Activated naive CD8-positive, alpha-beta T cell treated with anti-CD3 and anti-CD28 coated beads, Interleukin-2, amount 50 U/mL, for 24 hours (primary cell): ENCODE measurements at regions not wholly inside any gene's neighbourhood (a gene's known extent, or its start where the extent isn't known, plus 50 kb on each side); places are given as distances from the start of the nearest gene placed in this dataset.

Source experiments
- ATAC-seq: fragments of 150-1000 bp; cut with Tn5 transposase; one replicate; pipeline ENCODE4 v1.10.0; 2021
- DNase-seq: peaks from one replicate; pipeline ENCODE4 v3.0.0; 2021
- H3K27ac Mint-ChIP-seq: one replicate; pipeline ENCODE4 v1.8.0; 2021; ENCODE audit warnings: mild to moderate bottlenecking, mixed read lengths
- H3K27me3 Mint-ChIP-seq: one replicate; pipeline ENCODE4 v1.8.0; 2021; ENCODE audit warnings: mixed read lengths
- H3K36me3 Mint-ChIP-seq: one replicate; pipeline ENCODE4 v1.8.0; 2021; ENCODE audit warnings: low read depth, mixed read lengths
- H3K4me1 Mint-ChIP-seq: one replicate; pipeline ENCODE4 v1.8.0; 2021; ENCODE audit warnings: mixed read lengths
- H3K4me3 Mint-ChIP-seq: one replicate; pipeline ENCODE4 v1.8.0; 2021; ENCODE audit warnings: mild to moderate bottlenecking, moderate library complexity, mixed read lengths
- H3K9me3 Mint-ChIP-seq: one replicate; pipeline ENCODE4 v1.8.0; 2021; ENCODE audit warnings: mixed read lengths

- H3K27ac Mint-ChIP-seq: no peak overlapping the region
- no peaks in the 10 kb centered on the region for H3K27me3 Mint-ChIP-seq
- no peaks in the 10 kb centered on the region for H3K4me1 Mint-ChIP-seq
- no peak for ATAC-seq
- no peak overlapping the region for H3K4me3 Mint-ChIP-seq
- H3K36me3 Mint-ChIP-seq: no peaks in the 10 kb centered on the region
- DNase-seq: no peak
- no peaks in the 10 kb centered on the region for H3K9me3 Mint-ChIP-seq
Measured at GRCh38 chr2:238564286-238564920, 137.7 kb downstream of the ASB1 start.

- Mint-ChIP-seq H3K4me3 (no peak overlapping the region), H3K27me3 (no peaks in the 10 kb centered on the region), H3K36me3 (no peaks in the 10 kb centered on the region), H3K27ac (no peak overlapping the region), H3K4me1 (no peaks in the 10 kb centered on the region), H3K9me3 (no peaks in the 10 kb centered on the region)
- DNase-seq: no peak
- ATAC-seq: no peak
Measured at GRCh38 chr2:238565031-238565430, 138.3 kb downstream of the ASB1 start.

- no peak for ATAC-seq
- H3K27ac Mint-ChIP-seq: no peak overlapping the region
- no peaks in the 10 kb centered on the region for H3K4me1 Mint-ChIP-seq
- H3K9me3 Mint-ChIP-seq: no peaks in the 10 kb centered on the region
- no peaks in the 10 kb centered on the region for H3K36me3 Mint-ChIP-seq
- H3K27me3 Mint-ChIP-seq: no peaks in the 10 kb centered on the region
- no peak overlapping the region for H3K4me3 Mint-ChIP-seq
- DNase-seq: no peak
Measured at GRCh38 chr2:238566001-238566645, 139.4 kb downstream of the ASB1 start.

GRCh38 chr2:238567067-238567855 is 140.5 kb downstream of the ASB1 start:
- H3K27me3 Mint-ChIP-seq: no peaks in the 10 kb centered on the region
- no peak for DNase-seq
- H3K4me3 Mint-ChIP-seq: no peak overlapping the region
- H3K4me1 Mint-ChIP-seq: no peaks in the 10 kb centered on the region
- H3K27ac Mint-ChIP-seq: no peak overlapping the region
- no peaks in the 10 kb centered on the region for H3K36me3 Mint-ChIP-seq
- H3K9me3 Mint-ChIP-seq: no peaks in the 10 kb centered on the region
- no peak for ATAC-seq

GRCh38 chr2:238567996-238568395 is 141.3 kb downstream of the ASB1 start:
- no peaks in the 10 kb centered on the region for H3K27me3 Mint-ChIP-seq
- H3K4me3 Mint-ChIP-seq: no peak overlapping the region
- H3K4me1 Mint-ChIP-seq: no peaks in the 10 kb centered on the region
- ATAC-seq (no peak), DNase-seq (no peak)
- no peaks in the 10 kb centered on the region for H3K9me3 Mint-ChIP-seq
- no peaks in the 10 kb centered on the region for H3K36me3 Mint-ChIP-seq
- no peak overlapping the region for H3K27ac Mint-ChIP-seq

- H3K4me1 Mint-ChIP-seq: no peaks in the 10 kb centered on the region
- H3K27me3 Mint-ChIP-seq: no peaks in the 10 kb centered on the region
- ATAC-seq (no peak), DNase-seq (no peak)
- H3K27ac Mint-ChIP-seq: no peak overlapping the region
- H3K36me3 Mint-ChIP-seq: no peaks in the 10 kb centered on the region
- no peaks in the 10 kb centered on the region for H3K9me3 Mint-ChIP-seq
- H3K4me3 Mint-ChIP-seq: no peak overlapping the region
Measured at GRCh38 chr2:238568455-238569440, 142.0 kb downstream of the ASB1 start.

GRCh38 chr2:238569507-238570195 is 142.9 kb downstream of the ASB1 start:
- Mint-ChIP-seq H3K4me1 (no peaks in the 10 kb centered on the region), H3K9me3 (no peaks in the 10 kb centered on the region), H3K36me3 (no peaks in the 10 kb centered on the region), H3K4me3 (no peak overlapping the region), H3K27ac (no peak overlapping the region), H3K27me3 (no peaks in the 10 kb centered on the region)
- ATAC-seq (no peak), DNase-seq (no peak)

- Mint-ChIP-seq H3K36me3 (no peaks in the 10 kb centered on the region), H3K4me3 (no peak overlapping the region), H3K9me3 (no peaks in the 10 kb centered on the region), H3K27ac (no peak overlapping the region), H3K4me1 (no peaks in the 10 kb centered on the region), H3K27me3 (peaks cover 3% of the 10 kb centered on the region)
- DNase-seq: no peak
- ATAC-seq: no peak
Measured at GRCh38 chr2:238570391-238570790, 143.7 kb downstream of the ASB1 start.

- ATAC-seq (no peak), DNase-seq (no peak)
- Mint-ChIP-seq H3K27me3 (peaks cover 6% of the 10 kb centered on the region), H3K9me3 (no peaks in the 10 kb centered on the region), H3K4me1 (no peaks in the 10 kb centered on the region), H3K36me3 (no peaks in the 10 kb centered on the region), H3K27ac (no peak overlapping the region), H3K4me3 (no peak overlapping the region)
Measured at GRCh38 chr2:238570926-238571325, 144.2 kb downstream of the ASB1 start.

GRCh38 chr2:238571661-238572372 is 145.1 kb downstream of the ASB1 start:
- H3K27me3 Mint-ChIP-seq: peaks cover 6% of the 10 kb centered on the region

GRCh38 chr2:238573065-238573778 is 146.5 kb downstream of the ASB1 start:
- no peak for ATAC-seq

More at GRCh38 chr2:238571661-238572372, 145.1 kb downstream of the ASB1 start:
- Mint-ChIP-seq H3K4me3 (no peak overlapping the region), H3K36me3 (no peaks in the 10 kb centered on the region), H3K4me1 (no peaks in the 10 kb centered on the region), H3K27ac (no peak overlapping the region), H3K9me3 (no peaks in the 10 kb centered on the region)
- DNase-seq (no peak), ATAC-seq (no peak)

GRCh38 chr2:238573916-238574315 is 147.2 kb downstream of the ASB1 start:
- H3K36me3 Mint-ChIP-seq: no peaks in the 10 kb centered on the region
- no peak overlapping the region for H3K27ac Mint-ChIP-seq
- H3K4me1 Mint-ChIP-seq: no peaks in the 10 kb centered on the region
- H3K9me3 Mint-ChIP-seq: no peaks in the 10 kb centered on the region
- DNase-seq (no peak), ATAC-seq (no peak)
- no peak overlapping the region for H3K4me3 Mint-ChIP-seq
- H3K27me3 Mint-ChIP-seq: peaks cover 6% of the 10 kb centered on the region

More at GRCh38 chr2:238573065-238573778, 146.5 kb downstream of the ASB1 start:
- Mint-ChIP-seq H3K4me1 (no peaks in the 10 kb centered on the region), H3K36me3 (no peaks in the 10 kb centered on the region), H3K4me3 (no peak overlapping the region), H3K9me3 (no peaks in the 10 kb centered on the region), H3K27me3 (peaks cover 6% of the 10 kb centered on the region), H3K27ac (no peak overlapping the region)
- DNase-seq: peak; percentile 23
